ENCODE measurements at regions not wholly inside any gene's neighbourhood (a gene's known extent, or its start where the extent isn't known, plus 50 kb on each side); places are given as distances from the start of the nearest gene placed in this dataset.

- no peaks in the 10 kb centered on the region for H3K9me3 Mint-ChIP-seq
- TF ChIP-seq CTCF (conservative IDR thresholded peaks at IDR 0.05), result no peak
Observed at GRCh38 chr2:223117533-223117932, 65.5 kb downstream of the KCNE4 start.

GRCh38 chr2:223121283-223121682 is 69.3 kb downstream of the KCNE4 start:
- Mint-ChIP-seq H3K4me3 (no peak overlapping the region), H3K36me3 (ENCODE audit: low read depth) (no peaks in the 10 kb centered on the region), H3K4me1 (peaks cover 3% of the 10 kb centered on the region), H3K27ac (no peak overlapping the region), H3K9me3 (no peaks in the 10 kb centered on the region), H3K27me3 (ENCODE audit: insufficient read depth) (no peaks in the 10 kb centered on the region)
- Histone ChIP-seq H3K36me3 (ENCODE audit: control insufficient read depth, insufficient read depth, low read length) (no peaks in the 10 kb centered on the region), H3K9me3 (ENCODE audit: control insufficient read depth, low read length) (no peaks in the 10 kb centered on the region), H3K27me3 (ENCODE audit: control insufficient read depth, insufficient read depth, low read length, poor library complexity, severe bottlenecking) (no peaks in the 10 kb centered on the region), H3K9ac (ENCODE audit: extremely low read depth, low read length, poor library complexity, severe bottlenecking) (no peak overlapping the region), H3K27ac (ENCODE audit: low read depth, low read length) (no peak overlapping the region), H3K4me1 (ENCODE audit: control insufficient read depth, insufficient read depth, low read length) (no peaks in the 10 kb centered on the region), H3K4me3 (ENCODE audit: low read length) (no peak overlapping the region)
- 76 to 100% methylated on average over 1 of the region's 1 CpG for WGBS, 2 experiments (ENCODE audit: insufficient coverage in 1 of 2, insufficient read length in 1 of 2)
- no peak for DNase-seq
- TF ChIP-seq CTCF (conservative IDR thresholded peaks at IDR 0.05), result no peak

More at GRCh38 chr2:223117533-223117932, 65.5 kb downstream of the KCNE4 start:
- 94 to 100% methylated on average over 1 to 4 of the region's 4 CpGs for WGBS, 2 experiments (ENCODE audit: insufficient coverage in 1 of 2, insufficient read length in 1 of 2)
- no peaks in the 10 kb centered on the region for H3K4me1 Mint-ChIP-seq
- Histone ChIP-seq H3K27ac (ENCODE audit: low read depth, low read length) (no peak overlapping the region), H3K4me1 (ENCODE audit: control insufficient read depth, insufficient read depth, low read length) (no peaks in the 10 kb centered on the region), H3K27me3 (ENCODE audit: control insufficient read depth, insufficient read depth, low read length, poor library complexity, severe bottlenecking) (no peaks in the 10 kb centered on the region), H3K36me3 (ENCODE audit: control insufficient read depth, insufficient read depth, low read length) (no peaks in the 10 kb centered on the region), H3K9ac (ENCODE audit: extremely low read depth, low read length, poor library complexity, severe bottlenecking) (no peak overlapping the region), H3K9me3 (ENCODE audit: control insufficient read depth, low read length) (no peaks in the 10 kb centered on the region), H3K4me3 (ENCODE audit: low read length) (no peak overlapping the region)
- H3K4me3 Mint-ChIP-seq, result no peak overlapping the region
- H3K27ac Mint-ChIP-seq, result no peak overlapping the region
- no peak for DNase-seq
- no peaks in the 10 kb centered on the region for H3K27me3 Mint-ChIP-seq (ENCODE audit: insufficient read depth)
- H3K36me3 Mint-ChIP-seq (ENCODE audit: low read depth), result no peaks in the 10 kb centered on the region

- no peaks in the 10 kb centered on the region for H3K4me1 ChIP-seq (ENCODE audit: control insufficient read depth, insufficient read depth, low read length)
Observed at GRCh38 chr2:223122781-223123180, 70.8 kb downstream of the KCNE4 start.

More at GRCh38 chr2:223122781-223123180, 70.8 kb downstream of the KCNE4 start:
- H3K9me3 ChIP-seq (ENCODE audit: control insufficient read depth, low read length), result no peaks in the 10 kb centered on the region
- H3K36me3 ChIP-seq (ENCODE audit: control insufficient read depth, insufficient read depth, low read length), result no peaks in the 10 kb centered on the region
- no peak for DNase-seq
- no peak overlapping the region for H3K27ac ChIP-seq (ENCODE audit: low read depth, low read length)
- Mint-ChIP-seq H3K4me3 (no peak overlapping the region), H3K27me3 (ENCODE audit: insufficient read depth) (no peaks in the 10 kb centered on the region), H3K36me3 (ENCODE audit: low read depth) (no peaks in the 10 kb centered on the region), H3K4me1 (peaks cover 7% of the 10 kb centered on the region), H3K9me3 (no peaks in the 10 kb centered on the region), H3K27ac (no peak overlapping the region)
- no peaks in the 10 kb centered on the region for H3K27me3 ChIP-seq (ENCODE audit: control insufficient read depth, insufficient read depth, low read length, poor library complexity, severe bottlenecking)
- WGBS, 2 experiments (ENCODE audit: insufficient coverage in 1 of 2, insufficient read length in 1 of 2), result 65 to 66% methylated on average over 4 of the region's 4 CpGs
- TF ChIP-seq CTCF (conservative IDR thresholded peaks at IDR 0.05), result no peak
- H3K4me3 ChIP-seq (ENCODE audit: low read length), result no peak overlapping the region
- H3K9ac ChIP-seq (ENCODE audit: extremely low read depth, low read length, poor library complexity, severe bottlenecking), result no peak overlapping the region
